Lower lobe of right lung (tissue), 2 donors: ENCODE measurements at regions not wholly inside any gene's neighbourhood (a gene's known extent, or its start where the extent isn't known, plus 50 kb on each side); places are given as distances from the start of the nearest gene placed in this dataset.

Experiments
- ATAC-seq, 2 donors: fragments of 200-7000 bp; cut with Tn5 transposase; one replicate each; pipeline ENCODE4 v1.9.1; 2020 to 2022; ENCODE audit warnings: mild to moderate bottlenecking in 2 of 2, moderate library complexity in 2 of 2
- DNase-seq: peaks from one replicate; pipeline ENCODE4 v3.0.0-alpha.2; 2020
- H3K27ac ChIP-seq: fragments of 200-600 bp; one replicate; pipeline ENCODE4 v1.8.0; 2022
- H3K27me3 ChIP-seq: fragments of 200-600 bp; one replicate; pipeline ENCODE4 v1.8.0; 2022; ENCODE audit warnings: low read depth
- H3K36me3 ChIP-seq: fragments of 200-600 bp; one replicate; pipeline ENCODE4 v1.8.0; 2022; ENCODE audit warnings: mild to moderate bottlenecking
- H3K4me1 ChIP-seq: fragments of 200-600 bp; one replicate; pipeline ENCODE4 v1.8.0; 2022
- H3K4me3 ChIP-seq: fragments of 200-600 bp; one replicate; pipeline ENCODE4 v1.8.0; 2022; ENCODE audit warnings: mild to moderate bottlenecking
- H3K9me3 ChIP-seq: fragments of 200-600 bp; one replicate; pipeline ENCODE4 v1.8.0; 2022
- intact Hi-C: fragments of 100-400 bp; cut with DNase I; formaldehyde crosslinking; loops from one replicate; pipeline ENCODE4 v1.11.0; 2022
- TF ChIP-seq, protein P1 (sequence below): fragments of 200-600 bp; IDR thresholded peaks from one replicate; pipeline ENCODE4 v1.8.0; 2022; ENCODE audit warnings: antibody characterized with exemption, mild to moderate bottlenecking
- donor health status: DM: no; HTN: yes; CAD: no; lungs with severe emphysema.

GRCh38 chr1:112070677-112071076 is 81.2 kb upstream of the KCND3 start:
- TF ChIP-seq, protein P1, sequence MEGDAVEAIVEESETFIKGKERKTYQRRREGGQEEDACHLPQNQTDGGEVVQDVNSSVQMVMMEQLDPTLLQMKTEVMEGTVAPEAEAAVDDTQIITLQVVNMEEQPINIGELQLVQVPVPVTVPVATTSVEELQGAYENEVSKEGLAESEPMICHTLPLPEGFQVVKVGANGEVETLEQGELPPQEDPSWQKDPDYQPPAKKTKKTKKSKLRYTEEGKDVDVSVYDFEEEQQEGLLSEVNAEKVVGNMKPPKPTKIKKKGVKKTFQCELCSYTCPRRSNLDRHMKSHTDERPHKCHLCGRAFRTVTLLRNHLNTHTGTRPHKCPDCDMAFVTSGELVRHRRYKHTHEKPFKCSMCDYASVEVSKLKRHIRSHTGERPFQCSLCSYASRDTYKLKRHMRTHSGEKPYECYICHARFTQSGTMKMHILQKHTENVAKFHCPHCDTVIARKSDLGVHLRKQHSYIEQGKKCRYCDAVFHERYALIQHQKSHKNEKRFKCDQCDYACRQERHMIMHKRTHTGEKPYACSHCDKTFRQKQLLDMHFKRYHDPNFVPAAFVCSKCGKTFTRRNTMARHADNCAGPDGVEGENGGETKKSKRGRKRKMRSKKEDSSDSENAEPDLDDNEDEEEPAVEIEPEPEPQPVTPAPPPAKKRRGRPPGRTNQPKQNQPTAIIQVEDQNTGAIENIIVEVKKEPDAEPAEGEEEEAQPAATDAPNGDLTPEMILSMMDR, result no peak
- Histone ChIP-seq H3K4me1 (no peaks in the 10 kb centered on the region), H3K36me3 (no peaks in the 10 kb centered on the region), H3K27me3 (no peaks in the 10 kb centered on the region), H3K27ac (no peak overlapping the region), H3K9me3 (no peaks in the 10 kb centered on the region), H3K4me3 (no peak overlapping the region)
- DNase-seq (no peak), ATAC-seq (no peak)
- intact Hi-C loops, result no loop called here

- TF ChIP-seq, protein P1, result no peak
- Histone ChIP-seq H3K36me3 (no peaks in the 10 kb centered on the region), H3K4me3 (no peak overlapping the region), H3K4me1 (no peaks in the 10 kb centered on the region), H3K27me3 (no peaks in the 10 kb centered on the region), H3K9me3 (no peaks in the 10 kb centered on the region), H3K27ac (no peak overlapping the region)
- ATAC-seq, result no peak
- intact Hi-C loops, result no loop called here
- DNase-seq, result no peak
Measured at GRCh38 chr1:112074711-112075110, 85.2 kb upstream of the KCND3 start.

DNA sequence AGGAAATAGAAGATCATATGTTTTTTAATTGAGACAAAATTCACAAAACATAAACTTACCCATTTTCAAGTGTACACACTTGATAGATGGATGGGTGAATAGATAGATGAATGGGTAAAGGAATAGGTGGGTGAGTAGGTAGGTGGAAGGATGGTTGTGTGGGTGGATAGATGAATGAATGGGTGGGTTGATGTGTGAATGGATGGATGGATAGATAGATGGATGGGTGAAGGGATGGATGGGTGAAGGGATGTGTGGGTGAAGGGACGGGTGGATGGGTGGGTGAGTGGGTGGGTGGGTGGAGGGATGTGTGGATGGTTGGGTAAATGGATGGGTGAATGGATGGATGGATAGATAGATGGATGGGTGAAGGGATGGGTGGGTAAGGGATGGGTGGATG is 86.1 kb upstream of the KCND3 start:
- Histone ChIP-seq H3K27me3 (no peaks in the 10 kb centered on the region), H3K4me3 (no peak overlapping the region), H3K4me1 (no peaks in the 10 kb centered on the region), H3K9me3 (no peaks in the 10 kb centered on the region), H3K27ac (no peak overlapping the region), H3K36me3 (no peaks in the 10 kb centered on the region)
- no peak for DNase-seq
- intact Hi-C loops, result no loop called here
- no peak for ATAC-seq
- TF ChIP-seq, protein P1, result no peak

- Histone ChIP-seq H3K4me1 (no peaks in the 10 kb centered on the region), H3K27ac (no peak overlapping the region), H3K36me3 (no peaks in the 10 kb centered on the region), H3K4me3 (no peak overlapping the region), H3K9me3 (no peaks in the 10 kb centered on the region), H3K27me3 (no peaks in the 10 kb centered on the region)
- DNase-seq, result no peak
- TF ChIP-seq, protein P1, result no peak
- intact Hi-C loops, result no loop called here
- ATAC-seq, result no peak
Measured at GRCh38 chr1:112079446-112079845, 90.0 kb upstream of the KCND3 start.

- no peaks in the 10 kb centered on the region for H3K4me1 ChIP-seq
- H3K9me3 ChIP-seq, result no peaks in the 10 kb centered on the region
- H3K27ac ChIP-seq, result no peak overlapping the region
- ATAC-seq (no peak), DNase-seq (no peak)
- H3K27me3 ChIP-seq, result no peaks in the 10 kb centered on the region
- H3K36me3 ChIP-seq, result no peaks in the 10 kb centered on the region
- no peak overlapping the region for H3K4me3 ChIP-seq
- TF ChIP-seq, protein P1, result no peak
- intact Hi-C loops, result no loop called here
Measured at GRCh38 chr1:112083487-112083886, 94.0 kb upstream of the KCND3 start.
